IMR-90 (cell line): ENCODE measurements at regions not wholly inside any gene's neighbourhood (a gene's known extent, or its start where the extent isn't known, plus 50 kb on each side); places are given as distances from the start of the nearest gene placed in this dataset.

ENCODE experiments used
- ATAC-seq: fragments of 200-7000 bp; cut with Tn5 transposase; 2 replicates; pipeline ENCODE4 v1.9.1; 2020; ENCODE audit warnings: low read depth, mild to moderate bottlenecking, moderate library complexity
- BruUV-seq: library from RNA; stranded (reverse); fragments of 400-500 nt; replicated peaks from 2 replicates; lab custom pipeline; 2021; lab: Mats Ljungman, UMichigan
- CTCF ChIA-PET: fragments of 300-600 bp; formaldehyde crosslinking; extraction: SDS; loops from one replicate; lab custom pipeline; 2021; ENCODE audit warnings: antibody characterized with exemption; lab: Yijun Ruan, JAX
- POLR2A ChIA-PET: fragments of 300-600 bp; sonication (Branson Sonifier 250); formaldehyde crosslinking; loops from one replicate; lab custom pipeline; 2022; ENCODE audit warnings: antibody characterized with exemption; ENCODE audit not compliant: unreplicated experiment; lab: Charles Lee
- DNase-seq: peaks from one replicate; pipeline ENCODE4 v3.0.0; 2013
- H2AFZ ChIP-seq: replicated peaks from 2 replicates; pipeline ENCODE3; 2013; ENCODE audit warnings: low read length, mild to moderate bottlenecking; ENCODE audit not compliant: poor library complexity
- H2AK5ac ChIP-seq: 2 replicates; pipeline ENCODE4 v1.6.1; 2013; ENCODE audit warnings: low read depth, low read length, inconsistent platforms
- H2AK9ac ChIP-seq: replicated peaks from 2 replicates; pipeline ENCODE3; 2013; ENCODE audit warnings: mild to moderate bottlenecking, low read depth, low read length, moderate library complexity; ENCODE audit not compliant: poor library complexity
- H2BK120ac ChIP-seq: 2 replicates; pipeline ENCODE4 v1.6.1; 2013; ENCODE audit warnings: low read depth, low read length, inconsistent platforms
- H2BK15ac ChIP-seq: 3 replicates; pipeline ENCODE4 v1.6.1; 2013; ENCODE audit warnings: low read depth, low read length, inconsistent platforms
- H2BK20ac ChIP-seq: 2 replicates; pipeline ENCODE4 v1.6.1; 2013; ENCODE audit warnings: low read depth, mild to moderate bottlenecking, inconsistent platforms, low read length, moderate library complexity
- H2BK5ac ChIP-seq: 2 replicates; pipeline ENCODE4 v1.6.1; 2013; ENCODE audit warnings: mild to moderate bottlenecking, low read depth, low read length, inconsistent platforms; ENCODE audit not compliant: poor library complexity, severe bottlenecking
- H3K14ac ChIP-seq: replicated peaks from 2 replicates; pipeline ENCODE4 v1.6.1; 2013; ENCODE audit warnings: low read depth, low read length, inconsistent platforms
- H3K18ac ChIP-seq: 2 replicates; pipeline ENCODE4 v1.6.1; 2013; ENCODE audit warnings: low read depth, low read length, control low read depth
- H3K23ac ChIP-seq: 2 replicates; pipeline ENCODE4 v1.6.1; 2013; ENCODE audit warnings: low read depth, low read length, inconsistent platforms
- H3K27ac ChIP-seq: 2 replicates; pipeline ENCODE4 v1.5.1; 2013; ENCODE audit warnings: mild to moderate bottlenecking, control low read depth, low read length; ENCODE audit not compliant: insufficient read depth
- H3K27me3 ChIP-seq: 2 replicates; pipeline ENCODE4 v1.6.1; 2013; ENCODE audit warnings: low read length; ENCODE audit not compliant: control insufficient read depth, insufficient read depth
- H3K36me3 ChIP-seq: 2 replicates; pipeline ENCODE4 v1.6.1; 2013; ENCODE audit warnings: low read length, mixed read lengths; ENCODE audit not compliant: control insufficient read depth, insufficient read depth
- H3K4ac ChIP-seq: 2 replicates; pipeline ENCODE4 v1.6.1; 2013; ENCODE audit warnings: low read depth, low read length, inconsistent platforms
- H3K4me1 ChIP-seq: 2 replicates; pipeline ENCODE4 v1.6.1; 2013; ENCODE audit warnings: low read length, mixed read lengths; ENCODE audit not compliant: control insufficient read depth, insufficient read depth
- H3K4me2 ChIP-seq: 2 replicates; pipeline ENCODE4 v1.6.1; 2013; ENCODE audit warnings: low read depth, mild to moderate bottlenecking, control low read depth, low read length, moderate library complexity
- H3K4me3 ChIP-seq: 2 replicates; pipeline ENCODE4 v1.5.1; 2013; ENCODE audit warnings: low read depth, mild to moderate bottlenecking, control low read depth, low read length, moderate library complexity; ENCODE audit not compliant: insufficient read depth
- H3K56ac ChIP-seq: 2 replicates; pipeline ENCODE4 v1.6.1; 2013; ENCODE audit warnings: low read length, inconsistent platforms; ENCODE audit not compliant: insufficient read depth; ENCODE audit errors: extremely low read depth
- H3K79me1 ChIP-seq, 2 experiments: 2 replicates each; pipeline ENCODE4 v1.6.1; 2013; ENCODE audit warnings: low read length in 2 of 2, inconsistent platforms in 1 of 2, low read depth in 1 of 2
- H3K9ac ChIP-seq: 2 replicates; pipeline ENCODE4 v1.6.1; 2013; ENCODE audit warnings: low read depth, low read length, control low read depth
- H3K9me1 ChIP-seq: 2 replicates; pipeline ENCODE4 v1.6.1; 2013; ENCODE audit warnings: low read length, inconsistent platforms; ENCODE audit not compliant: insufficient read depth
- H3K9me3 ChIP-seq: 2 replicates; pipeline ENCODE4 v1.6.1; 2013; ENCODE audit warnings: low read length; ENCODE audit not compliant: control insufficient read depth, insufficient read depth
- H4K20me1 ChIP-seq: 2 replicates; pipeline ENCODE4 v1.6.1; 2013; ENCODE audit warnings: low read length, inconsistent platforms; ENCODE audit not compliant: insufficient read depth
- H4K5ac ChIP-seq: 2 replicates; pipeline ENCODE4 v1.6.1; 2013; ENCODE audit warnings: mild to moderate bottlenecking, low read depth, low read length, control low read depth
- H4K8ac ChIP-seq, 2 experiments: 2 replicates each; pipeline ENCODE4 v1.6.1; 2013; ENCODE audit warnings: low read depth in 2 of 2, low read length in 2 of 2, control low read depth in 1 of 2, inconsistent platforms in 1 of 2
- H4K91ac ChIP-seq: 2 replicates; pipeline ENCODE4 v1.6.1; 2013; ENCODE audit warnings: low read depth, low read length, inconsistent platforms; ENCODE audit not compliant: insufficient read depth
- BHLHE40 ChIP-seq: fragments of 150-350 bp; IDR thresholded peaks from 2 replicates; pipeline ENCODE4 v1.6.1; 2016; ENCODE audit warnings: mild to moderate bottlenecking, low read depth, low read length
- CEBPB ChIP-seq: IDR thresholded peaks from 2 replicates; pipeline ENCODE4 v1.6.1; 2012; ENCODE audit warnings: low read depth, low read length, improper control_type of control experiment
- CHD1 ChIP-seq: IDR thresholded peaks from 2 replicates; pipeline ENCODE4 v1.6.1; 2012; ENCODE audit warnings: low read depth, low read length, improper control_type of control experiment
- MAFK ChIP-seq: IDR thresholded peaks from 2 replicates; pipeline ENCODE4 v1.6.1; 2012; ENCODE audit warnings: low read depth, low read length, improper control_type of control experiment
- MAZ ChIP-seq: IDR thresholded peaks from 2 replicates; pipeline ENCODE4 v1.6.1; 2012; ENCODE audit warnings: low read depth, mild to moderate bottlenecking, low read length, improper control_type of control experiment, moderate library complexity, borderline replicate concordance
- MXI1 ChIP-seq: IDR thresholded peaks from 2 replicates; pipeline ENCODE4 v1.6.1; 2012; ENCODE audit warnings: low read depth, mild to moderate bottlenecking, low read length, moderate library complexity, borderline replicate concordance
- NFE2L2 ChIP-seq: fragments of 150-350 bp; IDR thresholded peaks from 2 replicates; pipeline ENCODE4 v1.6.1; 2016; ENCODE audit warnings: low read depth, mild to moderate bottlenecking, low read length
- POLR2A ChIP-seq: IDR thresholded peaks from 2 replicates; pipeline ENCODE4 v1.6.1; 2012; ENCODE audit warnings: mild to moderate bottlenecking, low read depth, low read length
- RAD21 ChIP-seq: IDR thresholded peaks from 2 replicates; pipeline ENCODE4 v1.6.1; 2012; ENCODE audit warnings: low read length, improper control_type of control experiment
- RFX5 ChIP-seq: IDR thresholded peaks from 2 replicates; pipeline ENCODE4 v1.8.0; 2012; ENCODE audit warnings: low read depth, mild to moderate bottlenecking, low read length, moderate library complexity
- SMC3 ChIP-seq: fragments of 150-350 bp; IDR thresholded peaks from 2 replicates; pipeline ENCODE4 v1.6.1; 2016; ENCODE audit warnings: low read depth, mild to moderate bottlenecking, antibody characterized with exemption, low read length, moderate library complexity
- WGBS, 2 experiments: methylation state at CpG; one replicate each; pipeline versions ENCODE4 v1.1.5 to v1.1.7; 2013; ENCODE audit warnings: missing lambda C conversion rate in 2 of 2; ENCODE audit not compliant: insufficient read length in 1 of 2; ENCODE audit errors: extremely low coverage in 2 of 2; 5-methylcytosine and 5-hydroxymethylcytosine counted together
- dilution Hi-C: fragments of 300-500 bp; cut with HindIII; formaldehyde crosslinking; loops from one replicate; pipeline ENCODE4 v1.14.3; 2018; ENCODE audit warnings: low sequenced_read_pairs; ENCODE audit not compliant: unreplicated experiment
- in situ Hi-C: fragments of 300-500 bp; cut with MboI; formaldehyde crosslinking; loops from 3 replicates; pipeline ENCODE4 v1.14.3; 2019; ENCODE audit warnings: low sequenced_read_pairs, inconsistent platforms, mixed read lengths
- intact Hi-C: fragments of 100-400 bp; cut with micrococcal nuclease; formaldehyde crosslinking; loops from 2 replicates; pipeline ENCODE4 v1.10.0; 2022
- TF ChIP-seq, protein P1 (sequence below): fragments of 150-350 bp; IDR thresholded peaks from 2 replicates; pipeline ENCODE4 v1.6.1; 2016; ENCODE audit warnings: low read depth, mild to moderate bottlenecking, low read length, moderate library complexity, borderline replicate concordance
- TF ChIP-seq, protein P2 (sequence below): conservative IDR thresholded peaks from 2 replicates; pipeline ENCODE4 v1.5.1; 2012; ENCODE audit warnings: mild to moderate bottlenecking, low read depth, low read length, improper control_type of control experiment

DNA sequence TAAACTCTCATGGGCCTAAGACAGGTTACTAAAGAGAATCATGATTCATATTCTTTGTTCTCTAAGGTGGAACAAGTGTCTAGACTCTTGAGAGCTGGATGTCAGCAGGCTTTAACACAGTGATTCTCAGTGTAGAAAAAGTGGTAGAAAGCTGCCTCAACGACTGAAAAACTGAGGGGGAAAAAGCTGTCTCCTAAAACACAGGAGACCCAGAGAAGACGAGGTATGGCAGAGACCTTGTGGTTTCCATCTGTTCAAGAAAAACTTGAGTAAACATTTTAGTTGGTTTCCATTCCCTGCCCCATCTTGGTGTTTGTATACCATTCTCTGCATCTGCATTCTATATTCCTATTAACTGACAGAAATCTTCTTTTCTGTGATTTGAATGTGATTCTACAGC lies 57.6 kb upstream of the MAP3K7 start:
- H3K79me1 ChIP-seq, result no peaks in the 10 kb centered on the region
- H3K9ac ChIP-seq, result no peak overlapping the region
- no peak for TF ChIP-seq RFX5
- TF ChIP-seq MAFK, result no peak
- TF ChIP-seq NFE2L2, result no peak
- TF ChIP-seq, protein P1, sequence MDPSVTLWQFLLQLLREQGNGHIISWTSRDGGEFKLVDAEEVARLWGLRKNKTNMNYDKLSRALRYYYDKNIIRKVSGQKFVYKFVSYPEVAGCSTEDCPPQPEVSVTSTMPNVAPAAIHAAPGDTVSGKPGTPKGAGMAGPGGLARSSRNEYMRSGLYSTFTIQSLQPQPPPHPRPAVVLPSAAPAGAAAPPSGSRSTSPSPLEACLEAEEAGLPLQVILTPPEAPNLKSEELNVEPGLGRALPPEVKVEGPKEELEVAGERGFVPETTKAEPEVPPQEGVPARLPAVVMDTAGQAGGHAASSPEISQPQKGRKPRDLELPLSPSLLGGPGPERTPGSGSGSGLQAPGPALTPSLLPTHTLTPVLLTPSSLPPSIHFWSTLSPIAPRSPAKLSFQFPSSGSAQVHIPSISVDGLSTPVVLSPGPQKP, result no peak
- TF ChIP-seq, protein P2, sequence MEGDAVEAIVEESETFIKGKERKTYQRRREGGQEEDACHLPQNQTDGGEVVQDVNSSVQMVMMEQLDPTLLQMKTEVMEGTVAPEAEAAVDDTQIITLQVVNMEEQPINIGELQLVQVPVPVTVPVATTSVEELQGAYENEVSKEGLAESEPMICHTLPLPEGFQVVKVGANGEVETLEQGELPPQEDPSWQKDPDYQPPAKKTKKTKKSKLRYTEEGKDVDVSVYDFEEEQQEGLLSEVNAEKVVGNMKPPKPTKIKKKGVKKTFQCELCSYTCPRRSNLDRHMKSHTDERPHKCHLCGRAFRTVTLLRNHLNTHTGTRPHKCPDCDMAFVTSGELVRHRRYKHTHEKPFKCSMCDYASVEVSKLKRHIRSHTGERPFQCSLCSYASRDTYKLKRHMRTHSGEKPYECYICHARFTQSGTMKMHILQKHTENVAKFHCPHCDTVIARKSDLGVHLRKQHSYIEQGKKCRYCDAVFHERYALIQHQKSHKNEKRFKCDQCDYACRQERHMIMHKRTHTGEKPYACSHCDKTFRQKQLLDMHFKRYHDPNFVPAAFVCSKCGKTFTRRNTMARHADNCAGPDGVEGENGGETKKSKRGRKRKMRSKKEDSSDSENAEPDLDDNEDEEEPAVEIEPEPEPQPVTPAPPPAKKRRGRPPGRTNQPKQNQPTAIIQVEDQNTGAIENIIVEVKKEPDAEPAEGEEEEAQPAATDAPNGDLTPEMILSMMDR, result no peak
- no peak for TF ChIP-seq MXI1
- no peak for TF ChIP-seq POLR2A
- no peak for TF ChIP-seq CEBPB
- TF ChIP-seq SMC3, result no peak
- no peak for TF ChIP-seq MAZ
- TF ChIP-seq BHLHE40, result no peak
- TF ChIP-seq CHD1, result no peak
- no peak for TF ChIP-seq RAD21
- no peak overlapping the region for H2BK15ac ChIP-seq
- no peak overlapping the region for H3K4me2 ChIP-seq
- ATAC-seq (no peak), DNase-seq (no peak)
- POLR2A ChIA-PET, result no interaction called here
- no peak overlapping the region for H2BK120ac ChIP-seq
- no peak overlapping the region for H3K4ac ChIP-seq
- H3K9me3 ChIP-seq, result no peaks in the 10 kb centered on the region
- in situ Hi-C loops, result no loop called here
- no peaks in the 10 kb centered on the region for H3K27me3 ChIP-seq
- no peak overlapping the region for H3K18ac ChIP-seq
- H3K14ac ChIP-seq, result no peak overlapping the region
- no peak overlapping the region for H2AK9ac ChIP-seq
- no peak overlapping the region for H2AK5ac ChIP-seq
- no peak overlapping the region for H4K8ac ChIP-seq
- no peak overlapping the region for H4K91ac ChIP-seq
- H3K27ac ChIP-seq, result no peak overlapping the region
- H3K56ac ChIP-seq, result no peak overlapping the region
- no peaks in the 10 kb centered on the region for H3K9me1 ChIP-seq
- no peaks in the 10 kb centered on the region for H3K36me3 ChIP-seq
- no TSS peak for BruUV-seq
- intact Hi-C loops, result no loop called here
- H4K5ac ChIP-seq, result no peak overlapping the region
- WGBS, 2 experiments, result 33% methylated on average over 1 of the region's 2 CpGs; no CpG with 5 or more reads in 1 of the 2 experiments
- H2BK5ac ChIP-seq, result no peak overlapping the region
- H2AFZ ChIP-seq, result no peak overlapping the region
- dilution Hi-C loops, result no loop called here
- no peak overlapping the region for H3K4me3 ChIP-seq
- no peak overlapping the region for H2BK20ac ChIP-seq
- H3K23ac ChIP-seq, result no peak overlapping the region
- no peaks in the 10 kb centered on the region for H3K4me1 ChIP-seq
- no peaks in the 10 kb centered on the region for H4K20me1 ChIP-seq
- CTCF ChIA-PET, result no interaction called here
